Epithelial cell of proximal tubule (primary cell): ENCODE measurements at regions not wholly inside any gene's neighbourhood (a gene's known extent, or its start where the extent isn't known, plus 50 kb on each side); places are given as distances from the start of the nearest gene placed in this dataset.

ENCODE experiments used
- DNase-seq: peaks from one replicate; pipeline ENCODE4 v3.0.0-alpha.2; 2011; ENCODE audit warnings: low read depth
- H3K4me3 ChIP-seq: 2 replicates; pipeline ENCODE4 v1.5.1; 2011; ENCODE audit warnings: low read depth, mild to moderate bottlenecking, low read length
- CTCF ChIP-seq: conservative IDR thresholded peaks from 2 replicates; pipeline ENCODE4 v1.5.1; 2012; ENCODE audit warnings: low read depth, mild to moderate bottlenecking, low read length

GRCh38 chr2:120460511-120460910, 114.6 kb downstream of the INHBB start:
- H3K4me3 ChIP-seq: no peak overlapping the region
- no peak for DNase-seq
- no peak for TF ChIP-seq CTCF

GRCh38 chr2:120461092-120461491, 115.2 kb downstream of the INHBB start:
- no peak overlapping the region for H3K4me3 ChIP-seq
- TF ChIP-seq CTCF: no peak
- no peak for DNase-seq

- no peak for DNase-seq
- no peak for TF ChIP-seq CTCF
- H3K4me3 ChIP-seq: no peak overlapping the region
These were observed 115.9 kb downstream of the INHBB start for GRCh38 chr2:120461546-120462537.

- no peak for TF ChIP-seq CTCF
- no peak overlapping the region for H3K4me3 ChIP-seq
- no peak for DNase-seq
These were observed 117.6 kb downstream of the INHBB start for GRCh38 chr2:120463527-120463926.

GRCh38 chr2:120463996-120464395, 118.1 kb downstream of the INHBB start:
- DNase-seq: no peak
- TF ChIP-seq CTCF: no peak
- H3K4me3 ChIP-seq: no peak overlapping the region

GRCh38 chr2:120464448-120464931, 118.6 kb downstream of the INHBB start:
- no peak overlapping the region for H3K4me3 ChIP-seq
- no peak for DNase-seq
- TF ChIP-seq CTCF: no peak
